Activated T-cell treated with anti-CD3 and anti-CD28 coated beads for 4 hours (primary cell): ENCODE measurements at regions not wholly inside any gene's neighbourhood (a gene's known extent, or its start where the extent isn't known, plus 50 kb on each side); places are given as distances from the start of the nearest gene placed in this dataset.

Experiments
- DNase-seq: peaks from one replicate; pipeline ENCODE4 v3.0.0-alpha.2; 2020

GRCh38 chr5:37900692-37901091 is 60.9 kb upstream of the GDNF start:
- DNase-seq: no peak

GRCh38 chr5:37899037-37899436 is 59.2 kb upstream of the GDNF start:
- DNase-seq: no peak

- no peak for DNase-seq
Observed at GRCh38 chr5:37896159-37896558, 56.3 kb upstream of the GDNF start.

GRCh38 chr5:37893434-37894134 is 53.7 kb upstream of the GDNF start:
- no peak for DNase-seq

- DNase-seq: no peak
Observed at GRCh38 chr5:37892586-37892985, 52.7 kb upstream of the GDNF start.

GRCh38 chr5:37891832-37892231 is 52.0 kb upstream of the GDNF start:
- DNase-seq: no peak

- DNase-seq: no peak
Observed at GRCh38 chr5:37889612-37890317, 49.9 kb upstream of the GDNF start.
